ENCODE measurements at regions not wholly inside any gene's neighbourhood (a gene's known extent, or its start where the extent isn't known, plus 50 kb on each side); places are given as distances from the start of the nearest gene placed in this dataset.

- peaks cover 9 to 21% (median 16%) of the 10 kb centered on the region in 5 experiments for H3K9me3 ChIP-seq (ENCODE audit: control extremely low read depth in 1 of 5, control insufficient read depth in 4 of 5, insufficient read depth in 2 of 5, low read depth in 1 of 5, low read length in 4 of 5)
- ChIA-PET POLR2A (no interaction called here), CTCF (no interaction called here)
These were observed 78.4 kb upstream of the PRR23E start for GRCh38 chr3:127114337-127115070.

GRCh38 chr3:127115691-127116351 lies 77.1 kb upstream of the PRR23E start:
- H3K4me3 ChIP-seq (ENCODE audit: control insufficient read depth in 1 of 7, extremely low read depth in 1 of 7, insufficient read depth in 4 of 7, low read depth in 2 of 7, low read length in 6 of 7), result no peak overlapping the region
- ChIA-PET CTCF (interaction anchor here (2.5 kb wide), 1 partner anchor 11 kb away, joined by 5 read pairs; no protein-coding TSS in a partner anchor), POLR2A (no interaction called here)
- no peak overlapping the region for H3K27ac ChIP-seq (ENCODE audit: insufficient read depth in 1 of 2, low read depth in 1 of 2, low read length in 2 of 2, poor library complexity in 1 of 2, severe bottlenecking in 2 of 2)
- DNase-seq, result no peak
- peaks cover 0 to 7% (median 6%) of the 10 kb centered on the region in 5 experiments for H3K27me3 ChIP-seq (replicated peaks in 2 of 5; ENCODE audit: control insufficient read depth in 4 of 5, insufficient read depth in 5 of 5, low read length in 4 of 5)
- H3K36me3 ChIP-seq (ENCODE audit: control insufficient read depth in 4 of 4, insufficient read depth in 4 of 4, low read length in 3 of 4), result no peaks in the 10 kb centered on the region
- H3K4me1 ChIP-seq (ENCODE audit: control extremely low read depth in 1 of 4, control insufficient read depth in 4 of 4, insufficient read depth in 4 of 4, low read length in 3 of 4), result no peaks in the 10 kb centered on the region
- WGBS (ENCODE audit: insufficient coverage), result 100% methylated on average over 2 of the region's 3 CpGs
- peaks cover 9 to 21% (median 16%) of the 10 kb centered on the region in 5 experiments for H3K9me3 ChIP-seq (ENCODE audit: control extremely low read depth in 1 of 5, control insufficient read depth in 4 of 5, insufficient read depth in 2 of 5, low read depth in 1 of 5, low read length in 4 of 5)

More at GRCh38 chr3:127114337-127115070, 78.4 kb upstream of the PRR23E start:
- no peak overlapping the region for H3K27ac ChIP-seq (ENCODE audit: insufficient read depth in 1 of 2, low read depth in 1 of 2, low read length in 2 of 2, poor library complexity in 1 of 2, severe bottlenecking in 2 of 2)
- no peaks in the 10 kb centered on the region for H3K4me1 ChIP-seq (ENCODE audit: control extremely low read depth in 1 of 4, control insufficient read depth in 4 of 4, insufficient read depth in 4 of 4, low read length in 3 of 4)
- 88% methylated on average over 5 of the region's 5 CpGs for WGBS (ENCODE audit: insufficient coverage)
- peaks cover 0 to 7% (median 4%) of the 10 kb centered on the region in 5 experiments for H3K27me3 ChIP-seq (replicated peaks in 2 of 5; ENCODE audit: control insufficient read depth in 4 of 5, insufficient read depth in 5 of 5, low read length in 4 of 5)
- no peaks in the 10 kb centered on the region for H3K36me3 ChIP-seq (ENCODE audit: control insufficient read depth in 4 of 4, insufficient read depth in 4 of 4, low read length in 3 of 4)
- no peak overlapping the region for H3K4me3 ChIP-seq (ENCODE audit: control insufficient read depth in 1 of 7, extremely low read depth in 1 of 7, insufficient read depth in 4 of 7, low read depth in 2 of 7, low read length in 6 of 7)
- no peak for DNase-seq

- DNase-seq, result no peak
- 90% methylated on average over 2 of the region's 3 CpGs for WGBS (ENCODE audit: insufficient coverage)
- no peaks in the 10 kb centered on the region for H3K4me1 ChIP-seq (ENCODE audit: control extremely low read depth in 1 of 4, control insufficient read depth in 4 of 4, insufficient read depth in 4 of 4, low read length in 3 of 4)
- peaks cover 0 to 7% (median 2%) of the 10 kb centered on the region in 5 experiments for H3K9me3 ChIP-seq (ENCODE audit: control extremely low read depth in 1 of 5, control insufficient read depth in 4 of 5, insufficient read depth in 2 of 5, low read depth in 1 of 5, low read length in 4 of 5)
- ChIA-PET CTCF (no interaction called here), POLR2A (no interaction called here)
- no peaks in the 10 kb centered on the region for H3K36me3 ChIP-seq (ENCODE audit: control insufficient read depth in 4 of 4, insufficient read depth in 4 of 4, low read length in 3 of 4)
- H3K27me3 ChIP-seq (replicated peaks in 2 of 5; ENCODE audit: control insufficient read depth in 4 of 5, insufficient read depth in 5 of 5, low read length in 4 of 5), result peaks cover 0 to 18% (median 6%) of the 10 kb centered on the region in 5 experiments
- H3K27ac ChIP-seq (ENCODE audit: insufficient read depth in 1 of 2, low read depth in 1 of 2, low read length in 2 of 2, poor library complexity in 1 of 2, severe bottlenecking in 2 of 2), result no peak overlapping the region
- H3K4me3 ChIP-seq (ENCODE audit: control insufficient read depth in 1 of 7, extremely low read depth in 1 of 7, insufficient read depth in 4 of 7, low read depth in 2 of 7, low read length in 6 of 7), result no peak overlapping the region
These were observed 74.6 kb upstream of the PRR23E start for GRCh38 chr3:127118366-127118765.

- DNase-seq, result no peak
- Histone ChIP-seq H3K27ac (ENCODE audit: insufficient read depth in 1 of 2, low read depth in 1 of 2, low read length in 2 of 2, poor library complexity in 1 of 2, severe bottlenecking in 2 of 2) (no peak overlapping the region), H3K4me3 (ENCODE audit: control insufficient read depth in 1 of 7, extremely low read depth in 1 of 7, insufficient read depth in 4 of 7, low read depth in 2 of 7, low read length in 6 of 7) (no peak overlapping the region), H3K36me3 (ENCODE audit: control insufficient read depth in 4 of 4, insufficient read depth in 4 of 4, low read length in 3 of 4) (no peaks in the 10 kb centered on the region), H3K4me1 (ENCODE audit: control extremely low read depth in 1 of 4, control insufficient read depth in 4 of 4, insufficient read depth in 4 of 4, low read length in 3 of 4) (no peaks in the 10 kb centered on the region), H3K27me3 (replicated peaks in 2 of 5; ENCODE audit: control insufficient read depth in 4 of 5, insufficient read depth in 5 of 5, low read length in 4 of 5) (peaks cover 0 to 18% (median 5%) of the 10 kb centered on the region in 5 experiments), H3K9me3 (ENCODE audit: control extremely low read depth in 1 of 5, control insufficient read depth in 4 of 5, insufficient read depth in 2 of 5, low read depth in 1 of 5, low read length in 4 of 5) (peaks cover 0 to 3% (median 2%) of the 10 kb centered on the region in 5 experiments)
- POLR2A ChIA-PET, result no interaction called here
- 89% methylated on average over 3 of the region's 5 CpGs for WGBS (ENCODE audit: insufficient coverage)
- CTCF ChIA-PET, result no interaction called here
These were observed 73.1 kb upstream of the PRR23E start for GRCh38 chr3:127119693-127120464.

GRCh38 chr3:127120851-127121647 lies 71.9 kb upstream of the PRR23E start:
- WGBS (ENCODE audit: insufficient coverage), result 92% methylated on average over 10 of the region's 13 CpGs
- no peaks in the 10 kb centered on the region for H3K36me3 ChIP-seq (ENCODE audit: control insufficient read depth in 4 of 4, insufficient read depth in 4 of 4, low read length in 3 of 4)
- H3K9me3 ChIP-seq (ENCODE audit: control extremely low read depth in 1 of 5, control insufficient read depth in 4 of 5, insufficient read depth in 2 of 5, low read depth in 1 of 5, low read length in 4 of 5), result peaks cover 0 to 3% (median 0%) of the 10 kb centered on the region in 5 experiments
- no peak for DNase-seq
- peaks cover 0 to 18% (median 4%) of the 10 kb centered on the region in 5 experiments for H3K27me3 ChIP-seq (replicated peaks in 2 of 5; ENCODE audit: control insufficient read depth in 4 of 5, insufficient read depth in 5 of 5, low read length in 4 of 5)
- ChIA-PET CTCF (interaction anchor here (0.9 kb wide), 2 partner anchors 9 to 11 kb away, joined by 4 read pairs; no protein-coding TSS in a partner anchor), POLR2A (no interaction called here)
- H3K27ac ChIP-seq (ENCODE audit: insufficient read depth in 1 of 2, low read depth in 1 of 2, low read length in 2 of 2, poor library complexity in 1 of 2, severe bottlenecking in 2 of 2), result no peak overlapping the region
- no peaks in the 10 kb centered on the region for H3K4me1 ChIP-seq (ENCODE audit: control extremely low read depth in 1 of 4, control insufficient read depth in 4 of 4, insufficient read depth in 4 of 4, low read length in 3 of 4)
- H3K4me3 ChIP-seq (ENCODE audit: control insufficient read depth in 1 of 7, extremely low read depth in 1 of 7, insufficient read depth in 4 of 7, low read depth in 2 of 7, low read length in 6 of 7), result no peak overlapping the region

- DNase-seq, result no peak
- no peaks in the 10 kb centered on the region for H3K36me3 ChIP-seq (ENCODE audit: control insufficient read depth in 4 of 4, insufficient read depth in 4 of 4, low read length in 3 of 4)
- H3K4me3 ChIP-seq (ENCODE audit: control insufficient read depth in 1 of 7, extremely low read depth in 1 of 7, insufficient read depth in 4 of 7, low read depth in 2 of 7, low read length in 6 of 7), result no peak overlapping the region
- no peak overlapping the region for H3K27ac ChIP-seq (ENCODE audit: insufficient read depth in 1 of 2, low read depth in 1 of 2, low read length in 2 of 2, poor library complexity in 1 of 2, severe bottlenecking in 2 of 2)
- CTCF ChIA-PET, result interaction anchor here (0.9 kb wide), 2 partner anchors 10 kb away, joined by 4 read pairs; no protein-coding TSS in a partner anchor
- POLR2A ChIA-PET, result no interaction called here
- H3K4me1 ChIP-seq (ENCODE audit: control extremely low read depth in 1 of 4, control insufficient read depth in 4 of 4, insufficient read depth in 4 of 4, low read length in 3 of 4), result no peaks in the 10 kb centered on the region
- H3K27me3 ChIP-seq (replicated peaks in 2 of 5; ENCODE audit: control insufficient read depth in 4 of 5, insufficient read depth in 5 of 5, low read length in 4 of 5), result peaks cover 0 to 25% (median 4%) of the 10 kb centered on the region in 5 experiments
- no CpG with 5 or more reads among the region's 1 CpG for WGBS (ENCODE audit: insufficient coverage)
- peaks cover 0 to 2% (median 0%) of the 10 kb centered on the region in 5 experiments for H3K9me3 ChIP-seq (ENCODE audit: control extremely low read depth in 1 of 5, control insufficient read depth in 4 of 5, insufficient read depth in 2 of 5, low read depth in 1 of 5, low read length in 4 of 5)
These were observed 71.0 kb upstream of the PRR23E start for GRCh38 chr3:127121885-127122284.

All from common myeloid progenitor, CD34-positive (primary cell).